ENCODE measurements at regions not wholly inside any gene's neighbourhood (a gene's known extent, or its start where the extent isn't known, plus 50 kb on each side); places are given as distances from the start of the nearest gene placed in this dataset.

DNA sequence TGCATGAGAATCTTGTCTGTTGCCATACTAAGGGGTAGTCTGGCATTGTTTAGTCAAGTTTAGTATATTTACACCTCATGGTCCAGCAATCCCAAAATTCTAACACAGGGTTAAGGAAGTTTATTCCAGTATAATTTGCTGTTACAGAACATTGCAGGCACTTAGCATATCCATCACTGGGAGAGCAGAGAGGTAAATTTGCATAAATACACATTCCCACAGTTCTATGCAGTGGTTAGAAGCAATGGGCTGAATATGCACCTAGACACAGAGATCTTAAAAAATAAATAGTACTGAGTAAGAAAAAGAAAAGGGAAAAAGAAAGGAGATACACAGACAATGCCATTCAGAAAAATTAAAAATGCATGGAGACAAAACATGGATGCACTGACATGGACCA is 692.3 kb upstream of the MEF2C start:
- Histone ChIP-seq H3K27me3 (replicated peaks; ENCODE audit: insufficient read depth) (no peaks in the 10 kb centered on the region), H3K4me3 (no peak overlapping the region), H3K36me3 (ENCODE audit: low read depth) (no peaks in the 10 kb centered on the region), H2AFZ (no peak overlapping the region), H3K9me2 (ENCODE audit: insufficient read depth) (no peaks in the 10 kb centered on the region), H3K27ac (no peak overlapping the region), H3F3A (ENCODE audit: insufficient read depth) (0 out of 2 replicates have a peak, but pooled peaks cover 4% of the 10 kb centered on the region), H3K4me1 (ENCODE audit: insufficient read depth) (0 out of 2 replicates have a peak, but pooled peaks cover 9% of the 10 kb centered on the region), H3K79me2 (ENCODE audit: insufficient read depth) (no peaks in the 10 kb centered on the region), H3K9ac (no peak overlapping the region), H3K4me2 (ENCODE audit: unreplicated experiment) (no peak overlapping the region), H4K20me1 (ENCODE audit: insufficient read depth) (no peaks in the 10 kb centered on the region), H3K9me3 (ENCODE audit: low read depth) (no peaks in the 10 kb centered on the region)
- no peak for TF ChIP-seq EZH2 (IDR thresholded peaks at IDR 0.05; ENCODE audit: insufficient read depth, poor library complexity, severe bottlenecking)
- in situ Hi-C loops (cut with MboI) = no loop called here
- DNase-seq = no peak

GRCh38 chr5:89573345-89573744 is 690.4 kb upstream of the MEF2C start:
- H3K27me3 ChIP-seq (replicated peaks; ENCODE audit: insufficient read depth) = no peaks in the 10 kb centered on the region
- WGBS, 2 experiments (ENCODE audit: low coverage in 1 of 2, low lambda C conversion rate in 2 of 2, missing lambda C conversion rate in 2 of 2) = 93 to 96% methylated on average over 4 of the region's 4 CpGs
- H3K9me3 ChIP-seq (ENCODE audit: low read depth) = no peaks in the 10 kb centered on the region
- H2AFZ ChIP-seq = no peak overlapping the region
- in situ Hi-C loops (cut with MboI) = no loop called here
- no peak overlapping the region for H3K27ac ChIP-seq
- no peaks in the 10 kb centered on the region for H4K20me1 ChIP-seq (ENCODE audit: insufficient read depth)
- no peak for DNase-seq
- no peaks in the 10 kb centered on the region for H3K36me3 ChIP-seq (ENCODE audit: low read depth)
- no peaks in the 10 kb centered on the region for H3K79me2 ChIP-seq (ENCODE audit: insufficient read depth)
- H3K4me3 ChIP-seq = no peak overlapping the region
- no peak overlapping the region for H3K9ac ChIP-seq
- 0 out of 2 replicates have a peak, but pooled peaks cover 4% of the 10 kb centered on the region for H3F3A ChIP-seq (ENCODE audit: insufficient read depth)
- no peak for TF ChIP-seq EZH2 (IDR thresholded peaks at IDR 0.05; ENCODE audit: insufficient read depth, poor library complexity, severe bottlenecking)
- TF ChIP-seq EZH2phosphoT487 (IDR thresholded peaks at IDR 0.05; ENCODE audit: insufficient read depth, low read depth) = no peak
- H3K9me2 ChIP-seq (ENCODE audit: insufficient read depth) = no peaks in the 10 kb centered on the region
- H3K4me2 ChIP-seq (ENCODE audit: unreplicated experiment) = peak overlapping the region; percentile 25
- H3K4me1 ChIP-seq (ENCODE audit: insufficient read depth) = 0 out of 2 replicates have a peak, but pooled peaks cover 9% of the 10 kb centered on the region

- WGBS, 2 experiments (ENCODE audit: low coverage in 1 of 2, low lambda C conversion rate in 2 of 2, missing lambda C conversion rate in 2 of 2) = 7% methylated on average over 2 of the region's 2 CpGs
- Histone ChIP-seq H3K9me2 (ENCODE audit: insufficient read depth) (no peaks in the 10 kb centered on the region), H3K4me1 (ENCODE audit: insufficient read depth) (0 out of 2 replicates have a peak, but pooled peaks cover 9% of the 10 kb centered on the region), H3K36me3 (ENCODE audit: low read depth) (no peaks in the 10 kb centered on the region), H3K27me3 (replicated peaks; ENCODE audit: insufficient read depth) (no peaks in the 10 kb centered on the region), H3K9ac (no peak overlapping the region), H2AFZ (no peak overlapping the region), H3K9me3 (ENCODE audit: low read depth) (no peaks in the 10 kb centered on the region), H3K4me2 (ENCODE audit: unreplicated experiment) (peak overlapping the region; percentile 25), H3F3A (ENCODE audit: insufficient read depth) (0 out of 2 replicates have a peak, but pooled peaks cover 4% of the 10 kb centered on the region), H3K4me3 (no peak overlapping the region), H3K79me2 (ENCODE audit: insufficient read depth) (no peaks in the 10 kb centered on the region), H4K20me1 (ENCODE audit: insufficient read depth) (no peaks in the 10 kb centered on the region), H3K27ac (no peak overlapping the region)
- in situ Hi-C loops (cut with MboI) = no loop called here
- no peak for TF ChIP-seq EZH2 (IDR thresholded peaks at IDR 0.05; ENCODE audit: insufficient read depth, poor library complexity, severe bottlenecking)
- no peak for TF ChIP-seq EZH2phosphoT487 (IDR thresholded peaks at IDR 0.05; ENCODE audit: insufficient read depth, low read depth)
- DNase-seq = peak; percentile 71
Measured at GRCh38 chr5:89572696-89573095, 689.7 kb upstream of the MEF2C start.

GRCh38 chr5:89570557-89570956 is 687.6 kb upstream of the MEF2C start:
- in situ Hi-C loops (cut with MboI) = no loop called here
- no peaks in the 10 kb centered on the region for H3K27me3 ChIP-seq (replicated peaks; ENCODE audit: insufficient read depth)
- no peak for DNase-seq
- no peak overlapping the region for H3K9ac ChIP-seq
- H4K20me1 ChIP-seq (ENCODE audit: insufficient read depth) = no peaks in the 10 kb centered on the region
- no peak overlapping the region for H3K4me3 ChIP-seq
- H3K36me3 ChIP-seq (ENCODE audit: low read depth) = no peaks in the 10 kb centered on the region
- H3K4me1 ChIP-seq (ENCODE audit: insufficient read depth) = 0 out of 2 replicates have a peak, but pooled peaks cover 9% of the 10 kb centered on the region
- H3K79me2 ChIP-seq (ENCODE audit: insufficient read depth) = no peaks in the 10 kb centered on the region
- H3K9me2 ChIP-seq (ENCODE audit: insufficient read depth) = no peaks in the 10 kb centered on the region
- H3K9me3 ChIP-seq (ENCODE audit: low read depth) = no peaks in the 10 kb centered on the region
- H2AFZ ChIP-seq = no peak overlapping the region
- WGBS, 2 experiments (ENCODE audit: low coverage in 1 of 2, low lambda C conversion rate in 2 of 2, missing lambda C conversion rate in 2 of 2) = 70 to 77% methylated on average over 2 of the region's 2 CpGs
- no peak overlapping the region for H3K4me2 ChIP-seq (ENCODE audit: unreplicated experiment)
- no peak for TF ChIP-seq EZH2 (IDR thresholded peaks at IDR 0.05; ENCODE audit: insufficient read depth, poor library complexity, severe bottlenecking)
- TF ChIP-seq EZH2phosphoT487 (IDR thresholded peaks at IDR 0.05; ENCODE audit: insufficient read depth, low read depth) = no peak
- H3K27ac ChIP-seq = no peak overlapping the region
- H3F3A ChIP-seq (ENCODE audit: insufficient read depth) = 0 out of 2 replicates have a peak, but pooled peaks cover 4% of the 10 kb centered on the region

GRCh38 chr5:89566340-89566739 is 683.4 kb upstream of the MEF2C start:
- H3K79me2 ChIP-seq (ENCODE audit: insufficient read depth) = no peaks in the 10 kb centered on the region
- in situ Hi-C loops (cut with MboI) = no loop called here
- no peaks in the 10 kb centered on the region for H3K27me3 ChIP-seq (replicated peaks; ENCODE audit: insufficient read depth)
- TF ChIP-seq EZH2phosphoT487 (IDR thresholded peaks at IDR 0.05; ENCODE audit: insufficient read depth, low read depth) (no peak), EZH2 (IDR thresholded peaks at IDR 0.05; ENCODE audit: insufficient read depth, poor library complexity, severe bottlenecking) (no peak)
- H3K4me1 ChIP-seq (ENCODE audit: insufficient read depth) = no peaks in the 10 kb centered on the region
- H3K9me3 ChIP-seq (ENCODE audit: low read depth) = no peaks in the 10 kb centered on the region
- DNase-seq = no peak
- 94 to 100% methylated on average over 1 of the region's 1 CpG for WGBS, 2 experiments (ENCODE audit: low coverage in 1 of 2, low lambda C conversion rate in 2 of 2, missing lambda C conversion rate in 2 of 2)
- no peaks in the 10 kb centered on the region for H3K36me3 ChIP-seq (ENCODE audit: low read depth)
- H3K4me2 ChIP-seq (ENCODE audit: unreplicated experiment) = no peak overlapping the region
- no peak overlapping the region for H3K9ac ChIP-seq
- no peaks in the 10 kb centered on the region for H3F3A ChIP-seq (ENCODE audit: insufficient read depth)
- no peaks in the 10 kb centered on the region for H4K20me1 ChIP-seq (ENCODE audit: insufficient read depth)
- no peak overlapping the region for H3K27ac ChIP-seq
- H3K9me2 ChIP-seq (ENCODE audit: insufficient read depth) = no peaks in the 10 kb centered on the region
- H3K4me3 ChIP-seq = no peak overlapping the region
- H2AFZ ChIP-seq = no peak overlapping the region
